Epithelial cell of proximal tubule (primary cell): ENCODE measurements at regions not wholly inside any gene's neighbourhood (a gene's known extent, or its start where the extent isn't known, plus 50 kb on each side); places are given as distances from the start of the nearest gene placed in this dataset.

Source experiments
- DNase-seq: peaks from one replicate; pipeline ENCODE4 v3.0.0-alpha.2; 2011; ENCODE audit warnings: low read depth
- H3K4me3 ChIP-seq: 2 replicates; pipeline ENCODE4 v1.5.1; 2011; ENCODE audit warnings: low read depth, mild to moderate bottlenecking, low read length
- TF ChIP-seq, protein P1 (sequence below): conservative IDR thresholded peaks from 2 replicates; pipeline ENCODE4 v1.5.1; 2012; ENCODE audit warnings: low read depth, mild to moderate bottlenecking, low read length

DNA sequence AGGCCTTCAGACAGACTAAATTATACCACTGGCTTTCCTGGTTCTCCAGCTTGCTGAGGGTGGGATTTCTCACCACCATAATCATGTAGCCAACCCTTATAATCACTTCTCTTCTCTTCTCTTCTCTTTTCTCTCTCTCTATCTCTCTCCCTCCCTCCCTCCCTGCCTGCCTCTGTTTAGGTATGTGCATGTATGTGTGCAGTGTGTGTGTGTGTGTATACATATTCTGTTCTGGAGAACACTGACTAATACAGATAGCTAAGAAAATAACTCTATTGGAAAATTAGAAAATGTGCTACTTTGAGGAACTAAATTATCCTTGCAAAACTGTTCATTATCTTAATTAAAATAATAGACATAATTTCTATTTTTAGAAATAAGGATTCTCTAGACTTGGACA lies 118.6 kb upstream of the GADL1 start:
- no peak for DNase-seq
- TF ChIP-seq, protein P1, sequence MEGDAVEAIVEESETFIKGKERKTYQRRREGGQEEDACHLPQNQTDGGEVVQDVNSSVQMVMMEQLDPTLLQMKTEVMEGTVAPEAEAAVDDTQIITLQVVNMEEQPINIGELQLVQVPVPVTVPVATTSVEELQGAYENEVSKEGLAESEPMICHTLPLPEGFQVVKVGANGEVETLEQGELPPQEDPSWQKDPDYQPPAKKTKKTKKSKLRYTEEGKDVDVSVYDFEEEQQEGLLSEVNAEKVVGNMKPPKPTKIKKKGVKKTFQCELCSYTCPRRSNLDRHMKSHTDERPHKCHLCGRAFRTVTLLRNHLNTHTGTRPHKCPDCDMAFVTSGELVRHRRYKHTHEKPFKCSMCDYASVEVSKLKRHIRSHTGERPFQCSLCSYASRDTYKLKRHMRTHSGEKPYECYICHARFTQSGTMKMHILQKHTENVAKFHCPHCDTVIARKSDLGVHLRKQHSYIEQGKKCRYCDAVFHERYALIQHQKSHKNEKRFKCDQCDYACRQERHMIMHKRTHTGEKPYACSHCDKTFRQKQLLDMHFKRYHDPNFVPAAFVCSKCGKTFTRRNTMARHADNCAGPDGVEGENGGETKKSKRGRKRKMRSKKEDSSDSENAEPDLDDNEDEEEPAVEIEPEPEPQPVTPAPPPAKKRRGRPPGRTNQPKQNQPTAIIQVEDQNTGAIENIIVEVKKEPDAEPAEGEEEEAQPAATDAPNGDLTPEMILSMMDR, result no peak
- no peak overlapping the region for H3K4me3 ChIP-seq

DNA sequence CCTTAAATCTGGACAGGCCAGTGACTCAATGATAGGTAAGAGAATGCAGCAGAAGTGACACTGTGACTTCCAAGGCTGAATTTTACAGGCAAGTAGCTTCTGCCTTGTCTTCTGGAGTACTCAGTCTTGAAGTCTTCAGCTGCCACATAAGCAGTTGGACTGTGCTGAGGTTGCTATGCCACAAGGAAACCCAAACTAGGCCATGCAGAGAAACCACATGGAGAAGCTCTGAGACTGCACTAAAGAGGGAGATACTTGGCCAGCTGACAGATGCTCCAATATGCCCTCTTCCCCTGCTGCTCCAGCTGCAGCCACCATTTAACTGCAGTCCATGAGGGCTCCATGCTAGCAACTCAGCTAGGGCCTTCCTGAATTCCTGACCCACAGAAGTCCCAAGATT lies 119.4 kb upstream of the GADL1 start:
- TF ChIP-seq, protein P1, result no peak
- H3K4me3 ChIP-seq, result no peak overlapping the region
- DNase-seq, result no peak

DNA sequence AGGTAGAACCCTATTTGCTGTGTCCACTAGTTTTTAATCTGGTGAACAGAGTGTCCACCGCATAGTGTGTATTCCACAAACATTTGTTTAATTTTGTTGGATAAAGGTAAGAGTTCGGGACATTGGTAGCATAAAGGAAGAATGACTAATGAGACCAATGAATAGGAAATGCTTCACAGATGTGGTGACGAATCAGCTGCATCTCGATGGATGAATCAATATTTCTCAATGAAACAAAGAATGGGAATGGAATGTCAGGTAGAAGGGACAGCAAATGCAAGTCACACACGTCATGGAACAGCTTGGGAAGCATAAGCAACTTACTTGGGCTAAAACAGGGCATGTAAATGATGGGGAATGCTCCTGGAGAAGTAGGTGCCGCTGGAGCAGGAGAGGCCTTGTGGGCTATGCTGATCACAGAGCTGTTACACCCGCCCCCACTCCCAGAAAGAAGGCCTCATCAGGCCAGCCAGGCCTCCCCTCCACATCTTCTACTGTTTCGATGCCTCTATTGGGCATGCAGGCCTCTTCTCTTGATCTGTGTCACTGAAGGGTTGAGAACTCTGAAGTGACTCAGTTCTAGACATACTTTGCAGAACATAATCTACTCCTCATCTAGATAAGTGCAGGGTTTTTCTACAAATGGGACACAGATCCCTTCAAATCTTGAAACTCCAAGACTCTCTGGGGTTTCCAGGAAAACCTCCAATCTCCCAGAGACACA lies 120.0 kb upstream of the GADL1 start:
- no peak overlapping the region for H3K4me3 ChIP-seq
- TF ChIP-seq, protein P1, result no peak
- DNase-seq, result no peak

DNA sequence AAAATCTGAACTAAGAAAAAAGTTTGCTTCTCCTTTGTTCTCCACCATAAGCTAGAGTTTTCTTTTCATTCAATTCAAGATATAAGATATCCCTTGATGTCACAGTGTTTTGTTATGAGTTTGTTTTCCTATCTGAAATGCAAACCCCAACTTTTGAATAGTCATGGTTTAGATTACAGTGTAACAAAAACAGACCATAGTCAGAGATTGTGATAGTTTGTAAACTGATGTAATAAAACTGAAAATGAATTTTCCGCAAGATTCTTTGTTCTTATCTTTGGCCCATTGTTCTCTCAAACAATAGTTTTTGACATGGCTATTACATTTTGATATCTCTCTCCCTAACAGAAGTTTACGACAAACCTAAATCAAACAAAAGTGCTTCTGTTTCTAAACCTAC lies 121.7 kb upstream of the GADL1 start:
- no peak for DNase-seq
- no peak overlapping the region for H3K4me3 ChIP-seq
- TF ChIP-seq, protein P1, result no peak

DNA sequence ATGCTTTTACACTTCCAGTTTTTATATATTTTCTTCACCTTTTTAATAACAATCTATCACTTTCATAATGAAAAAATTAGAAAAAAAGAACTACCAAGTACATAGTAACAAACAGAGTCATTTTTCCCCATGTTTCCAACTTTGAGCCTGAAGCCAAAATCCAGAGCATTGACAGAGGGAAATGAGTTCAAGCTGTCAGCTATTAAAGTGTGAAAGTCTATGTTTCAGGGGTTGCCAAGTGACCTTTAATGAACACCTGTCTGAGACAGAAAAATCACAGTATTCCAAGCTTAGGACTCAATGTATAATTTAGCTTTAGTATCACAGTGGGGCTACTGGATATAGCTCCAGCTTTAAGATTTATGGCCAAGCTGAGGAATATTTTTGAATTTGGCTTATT lies 128.3 kb upstream of the GADL1 start:
- H3K4me3 ChIP-seq, result no peak overlapping the region
- TF ChIP-seq, protein P1, result no peak
- DNase-seq, result no peak

DNA sequence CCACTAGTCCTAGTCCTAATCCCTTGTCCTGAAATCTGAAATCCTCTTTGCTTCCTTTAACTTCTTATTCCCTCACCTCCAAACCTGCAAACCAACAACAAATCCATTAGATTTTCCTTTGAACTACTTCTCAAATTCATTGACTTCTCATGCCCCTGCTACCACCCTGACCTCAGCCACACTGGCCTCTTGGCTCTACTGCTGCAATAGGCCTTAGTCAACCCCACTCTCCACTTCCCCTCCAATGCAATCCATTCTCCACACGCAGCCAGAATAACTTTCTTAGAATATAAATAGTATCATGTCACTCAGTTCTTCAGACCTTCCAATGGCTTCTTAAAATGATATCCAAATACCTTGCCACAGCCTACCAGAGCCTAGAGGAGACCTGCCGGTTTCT lies 131.1 kb upstream of the GADL1 start:
- no peak overlapping the region for H3K4me3 ChIP-seq
- TF ChIP-seq, protein P1, result no peak
- no peak for DNase-seq

DNA sequence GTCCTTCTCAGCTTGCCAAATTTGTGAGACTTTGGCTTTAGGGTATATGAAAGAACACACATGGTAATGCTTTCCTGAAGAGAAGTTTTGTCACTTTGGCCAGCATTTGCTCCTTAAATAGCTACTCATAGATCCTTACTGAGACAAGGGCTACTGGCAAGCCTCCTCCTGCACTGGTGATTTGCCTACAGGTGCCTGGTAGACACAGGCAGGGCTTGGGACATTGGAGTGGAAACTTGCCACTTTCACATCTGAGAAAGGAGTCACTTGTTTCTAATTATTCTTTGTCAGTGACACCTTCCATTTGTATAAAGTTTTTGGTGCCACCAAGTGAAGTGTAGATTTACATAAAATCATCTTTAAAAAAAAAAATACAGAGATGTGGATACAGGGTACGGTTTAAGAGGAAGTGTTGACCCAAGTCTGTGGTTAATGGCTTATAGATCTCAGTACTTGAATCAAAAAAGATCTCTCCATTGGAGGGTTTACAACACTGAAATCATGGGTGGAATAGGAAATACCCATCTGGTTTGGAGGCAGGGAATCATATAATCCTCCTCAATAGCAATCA lies 132.8 kb upstream of the GADL1 start:
- no peak overlapping the region for H3K4me3 ChIP-seq
- TF ChIP-seq, protein P1, result no peak
- DNase-seq, result no peak
